ENCODE measurements at regions not wholly inside any gene's neighbourhood (a gene's known extent, or its start where the extent isn't known, plus 50 kb on each side); places are given as distances from the start of the nearest gene placed in this dataset.

DNA sequence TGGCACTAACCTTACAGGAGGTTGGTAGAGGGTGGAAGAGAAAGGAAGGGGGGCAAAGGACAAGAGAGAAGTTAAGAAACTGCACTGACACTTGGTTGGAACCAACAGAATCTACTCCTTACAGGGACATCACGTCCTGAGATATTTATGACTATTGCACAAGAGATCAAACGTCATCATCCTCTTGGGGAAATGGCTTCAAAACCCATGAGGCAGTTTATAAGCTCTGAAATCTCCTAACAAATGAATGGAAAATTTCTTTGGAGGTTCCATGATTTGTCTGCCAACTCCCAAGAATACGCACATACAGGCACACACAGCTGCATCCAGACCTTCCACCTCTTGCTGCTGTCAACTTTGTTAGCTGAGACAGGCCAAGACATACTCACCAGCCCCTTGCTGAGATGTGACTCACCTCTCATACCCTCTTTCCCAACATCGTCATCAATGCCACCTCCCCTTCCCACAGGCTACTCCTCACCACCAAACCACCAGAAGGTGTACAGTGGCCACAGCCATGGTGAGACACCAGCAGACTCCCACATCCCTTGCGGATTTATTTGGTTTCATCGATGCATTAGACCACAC, 135.5 kb downstream of the SETD4 start:
- no peaks in the 10 kb centered on the region for H3K36me3 ChIP-seq
- no peak overlapping the region for H3K27ac ChIP-seq
- peaks cover 26% of the 10 kb centered on the region for H3K4me1 ChIP-seq
- H3K27me3 ChIP-seq: no peaks in the 10 kb centered on the region
- no peaks in the 10 kb centered on the region for H3K9me3 ChIP-seq (replicated peaks)
- no peak overlapping the region for H3K4me3 ChIP-seq
- peak; percentile 62 to 70 for DNase-seq

DNA sequence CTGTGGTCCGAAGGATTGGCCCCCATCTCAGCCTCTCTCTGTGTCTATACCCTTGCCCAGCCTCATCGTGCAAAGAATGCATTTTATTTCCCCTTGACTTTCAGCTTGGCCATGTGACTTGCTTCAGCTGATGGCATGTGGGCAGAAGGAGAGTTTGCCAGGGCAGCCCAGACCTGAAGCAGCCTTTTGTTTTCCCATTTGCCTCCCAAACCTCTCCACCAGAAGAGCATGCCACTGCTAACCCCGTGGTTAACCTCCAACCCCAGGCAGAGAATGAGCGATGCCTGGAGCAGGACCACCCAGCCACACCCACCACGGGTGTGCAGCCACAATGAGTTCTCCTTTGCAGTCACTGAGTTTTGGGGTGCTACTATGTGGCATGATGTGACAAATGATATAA, 136.4 kb downstream of the SETD4 start:
- Histone ChIP-seq H3K36me3 (no peaks in the 10 kb centered on the region), H3K4me3 (no peak overlapping the region), H3K4me1 (peaks cover 26% of the 10 kb centered on the region), H3K27me3 (no peaks in the 10 kb centered on the region), H3K9me3 (replicated peaks) (no peaks in the 10 kb centered on the region), H3K27ac (no peak overlapping the region)
- DNase-seq: peak in 1 of 2 experiments; percentile 9

DNA sequence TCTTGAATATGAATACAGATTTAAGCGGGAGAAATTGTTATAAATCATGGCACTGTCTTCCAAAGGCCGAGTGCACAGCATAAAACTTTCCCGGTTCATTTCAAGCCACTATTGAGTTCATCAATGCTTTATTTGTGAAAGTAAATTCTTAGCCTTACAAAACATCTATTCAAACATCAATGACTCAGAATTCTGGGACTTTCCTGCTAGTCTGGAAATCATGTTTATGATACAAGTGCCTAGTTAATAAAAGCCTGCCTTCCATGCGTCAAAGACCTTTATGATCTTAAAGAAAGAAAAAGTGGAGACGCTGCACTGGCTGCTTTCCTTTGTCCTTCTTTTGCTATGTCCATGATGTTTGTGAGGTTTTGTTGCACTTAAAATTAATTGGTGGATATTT, 137.7 kb downstream of the SETD4 start:
- no peak for DNase-seq
- Histone ChIP-seq H3K4me1 (peaks cover 21% of the 10 kb centered on the region), H3K27ac (no peak overlapping the region), H3K36me3 (no peaks in the 10 kb centered on the region), H3K9me3 (replicated peaks) (no peaks in the 10 kb centered on the region), H3K27me3 (no peaks in the 10 kb centered on the region), H3K4me3 (no peak overlapping the region)

DNA sequence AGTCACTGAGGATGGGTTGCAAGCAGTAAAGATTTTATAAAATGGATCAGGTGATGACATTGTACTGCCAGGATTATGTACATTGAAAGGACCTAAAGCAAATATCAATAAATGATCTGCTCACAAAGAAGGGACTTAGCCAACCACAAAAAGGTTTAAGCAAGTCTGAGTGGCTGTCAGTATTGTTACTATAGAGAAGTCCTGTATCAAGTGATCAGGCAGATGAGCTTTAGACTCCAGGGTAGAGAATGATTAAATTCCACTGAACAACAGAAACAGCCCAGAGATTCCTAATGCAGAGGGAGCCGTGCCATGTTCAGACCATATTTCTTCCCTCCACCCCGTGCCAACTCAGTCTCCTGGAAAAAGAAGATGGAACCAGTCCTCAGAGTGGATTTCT, 138.9 kb downstream of the SETD4 start:
- H3K27me3 ChIP-seq: no peaks in the 10 kb centered on the region
- H3K4me1 ChIP-seq: peaks cover 12% of the 10 kb centered on the region

DNA sequence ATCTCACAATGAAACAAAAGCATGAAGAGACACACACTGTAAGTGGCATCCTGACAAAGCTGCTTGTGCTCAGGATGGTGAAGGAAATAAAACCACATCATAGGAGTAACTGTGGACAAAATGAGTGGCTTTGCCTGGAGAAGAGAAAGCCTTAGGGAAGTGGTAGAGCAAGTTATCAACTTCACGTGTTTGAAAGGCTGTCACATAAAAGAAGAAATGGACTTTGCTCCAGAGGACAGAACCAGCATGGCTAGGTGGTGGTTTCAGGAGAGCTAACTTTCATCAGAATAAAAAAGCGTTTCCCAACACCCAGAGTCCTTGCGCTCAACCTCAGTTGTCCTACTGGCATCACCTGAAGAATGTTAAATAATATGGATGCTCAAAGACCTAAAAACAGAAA, 139.9 kb downstream of the SETD4 start:
- H3K4me3 ChIP-seq: no peak overlapping the region
- H3K27ac ChIP-seq: no peak overlapping the region
- H3K27me3 ChIP-seq: no peaks in the 10 kb centered on the region
- H3K36me3 ChIP-seq: no peaks in the 10 kb centered on the region
- 0 out of 2 replicates have a peak, but pooled peaks cover 2% of the 10 kb centered on the region for H3K9me3 ChIP-seq (replicated peaks)
- peaks cover 7% of the 10 kb centered on the region; the same call in 1 of the 2 replicates for H3K4me1 ChIP-seq
- DNase-seq: no peak

More for the DNA sequence above, 138.9 kb downstream of the SETD4 start:
- no peak overlapping the region for H3K27ac ChIP-seq
- no peaks in the 10 kb centered on the region for H3K9me3 ChIP-seq (replicated peaks)
- no peak overlapping the region for H3K4me3 ChIP-seq
- no peak for DNase-seq
- no peaks in the 10 kb centered on the region for H3K36me3 ChIP-seq

DNA sequence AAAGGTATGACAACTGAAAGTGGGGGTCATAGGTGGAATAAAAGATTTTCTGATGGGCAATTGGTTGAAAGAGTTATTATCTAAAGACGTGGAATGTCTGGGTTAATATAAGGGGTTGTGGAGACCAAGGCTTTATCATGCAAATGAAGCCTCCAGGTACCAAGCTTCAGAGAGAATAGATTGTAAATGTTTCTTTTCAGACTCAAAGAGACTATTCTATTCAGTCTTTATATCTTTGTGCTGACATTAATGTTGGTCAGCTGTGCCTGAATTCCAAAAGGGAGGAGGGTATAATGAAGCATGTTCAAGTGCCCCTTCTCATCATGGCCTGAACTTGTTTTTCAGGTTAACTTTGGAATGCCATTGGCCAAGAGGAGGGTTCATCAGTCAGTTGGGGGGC, 145.3 kb downstream of the SETD4 start:
- Histone ChIP-seq H3K9me3 (replicated peaks) (0 out of 2 replicates have a peak, but pooled peaks cover 2% of the 10 kb centered on the region), H3K27me3 (no peaks in the 10 kb centered on the region), H3K4me1 (no peaks in the 10 kb centered on the region), H3K36me3 (no peaks in the 10 kb centered on the region), H3K27ac (no peak overlapping the region), H3K4me3 (no peak overlapping the region)
- no peak for DNase-seq

DNA sequence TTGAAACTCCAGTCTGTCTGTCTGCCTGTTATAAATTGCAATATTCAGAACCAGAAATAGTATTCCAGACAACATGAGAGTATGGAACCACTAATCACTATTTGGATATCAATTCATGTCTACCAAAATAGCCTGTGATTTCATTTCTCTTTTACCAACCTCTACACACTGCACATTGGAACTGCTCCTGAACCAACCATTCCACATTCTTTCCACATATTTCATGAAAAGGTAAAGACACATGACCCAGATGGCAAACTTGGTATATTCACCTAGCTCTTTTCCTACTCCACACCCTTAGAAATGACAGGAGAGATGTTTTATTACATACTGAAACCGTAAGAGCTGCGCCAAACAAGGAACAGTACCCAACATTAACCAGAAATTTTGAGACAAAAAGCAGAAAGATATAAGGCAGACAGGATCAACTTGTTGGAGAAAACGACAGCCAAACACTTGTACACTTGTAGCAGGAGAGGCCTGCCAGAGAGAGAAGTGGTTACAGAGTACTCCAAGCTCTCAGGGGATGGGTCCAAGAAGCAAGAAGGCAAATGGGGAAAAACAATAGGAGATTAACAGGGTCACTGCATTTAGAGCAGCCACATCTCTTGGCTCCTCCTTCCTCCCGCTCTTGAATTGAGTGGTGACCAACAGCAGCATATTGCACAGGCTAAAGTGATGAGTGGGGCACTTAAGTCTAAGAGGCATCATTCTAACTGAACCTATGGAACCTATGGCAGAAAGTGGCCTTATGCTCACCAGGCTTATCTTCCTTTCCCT, 148.7 kb downstream of the SETD4 start:
- Histone ChIP-seq H3K27me3 (no peaks in the 10 kb centered on the region), H3K27ac (no peak overlapping the region), H3K9me3 (replicated peaks) (0 out of 2 replicates have a peak, but pooled peaks cover 2% of the 10 kb centered on the region), H3K36me3 (no peaks in the 10 kb centered on the region), H3K4me1 (no peaks in the 10 kb centered on the region), H3K4me3 (no peak overlapping the region)
- DNase-seq: no peak

DNA sequence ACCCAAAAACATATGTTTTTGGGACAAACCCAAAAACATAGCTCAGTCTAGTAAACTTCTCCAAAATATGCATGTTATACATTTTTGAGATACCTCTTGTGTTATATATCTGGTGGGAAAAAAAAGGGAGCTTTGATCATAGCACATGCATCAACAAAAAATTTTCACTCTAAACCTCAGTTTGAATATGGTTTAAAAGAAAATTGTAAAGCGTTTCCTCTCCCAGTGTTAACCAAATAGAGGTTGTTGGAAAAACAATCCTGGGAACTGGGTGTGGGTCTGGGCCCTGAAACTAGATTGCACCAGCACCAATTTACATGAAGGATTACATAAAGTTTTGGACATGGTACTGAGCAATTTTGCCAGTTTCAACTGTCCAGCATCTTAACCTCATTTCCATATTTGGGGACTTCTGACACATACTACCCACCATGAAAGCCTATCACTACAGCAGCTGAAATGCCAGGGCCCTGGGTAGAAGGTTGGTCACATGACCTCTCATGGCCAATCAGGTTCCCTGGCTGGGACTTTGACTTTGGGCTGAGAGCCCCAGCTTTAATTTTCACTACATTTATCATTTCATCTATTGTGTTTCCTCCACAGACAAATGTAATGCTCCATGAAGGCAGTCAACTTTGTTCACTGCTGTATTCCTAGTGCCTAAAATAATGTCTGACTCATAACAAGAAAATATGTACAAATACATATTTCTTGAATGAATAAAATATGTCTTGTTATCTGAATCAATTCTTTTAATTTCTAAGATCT, 150.7 kb downstream of the SETD4 start:
- Histone ChIP-seq H3K9me3 (replicated peaks) (no peaks in the 10 kb centered on the region), H3K27me3 (no peaks in the 10 kb centered on the region), H3K4me3 (no peak overlapping the region), H3K4me1 (no peaks in the 10 kb centered on the region), H3K27ac (no peak overlapping the region), H3K36me3 (no peaks in the 10 kb centered on the region)
- no peak for DNase-seq

DNA sequence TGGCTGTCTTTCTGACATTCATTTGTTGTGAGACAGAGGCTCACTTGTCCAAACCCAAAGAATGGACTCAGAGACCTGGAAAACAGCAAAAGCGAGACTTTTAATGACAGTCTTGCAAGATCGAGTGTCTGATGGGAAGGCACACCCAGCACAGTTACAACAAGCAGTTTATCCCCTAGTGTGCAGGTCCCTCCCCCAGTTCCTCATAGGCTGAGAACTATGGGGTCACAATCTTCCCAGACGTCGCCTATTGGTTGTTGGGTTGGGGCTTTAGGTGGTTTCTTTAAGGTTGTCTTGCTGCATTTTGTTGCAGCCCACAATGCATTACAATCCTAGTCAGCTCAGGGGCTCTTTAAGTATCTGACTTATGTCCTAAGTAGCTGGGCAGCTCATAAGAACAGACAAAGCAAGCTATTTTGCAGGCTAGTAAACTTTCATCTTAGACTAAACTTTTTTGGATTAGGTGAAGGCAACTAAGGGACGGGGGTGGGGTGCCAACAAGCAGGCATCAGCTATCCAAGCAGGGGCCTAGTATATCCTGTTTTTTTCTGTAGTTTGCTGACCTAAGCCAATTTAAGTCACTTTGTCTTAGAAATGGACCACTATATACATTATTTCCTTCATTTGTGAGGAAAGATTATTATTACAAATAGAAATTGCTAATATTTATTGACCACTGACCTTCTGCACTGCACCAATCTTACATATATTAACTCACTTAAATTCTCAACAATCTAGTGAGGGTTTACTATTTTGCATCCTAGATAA, 151.8 kb downstream of the SETD4 start:
- Histone ChIP-seq H3K27ac (no peak overlapping the region), H3K4me1 (no peaks in the 10 kb centered on the region), H3K4me3 (no peak overlapping the region), H3K9me3 (replicated peaks) (no peaks in the 10 kb centered on the region), H3K27me3 (no peaks in the 10 kb centered on the region), H3K36me3 (no peaks in the 10 kb centered on the region)
- no peak for DNase-seq

DNA sequence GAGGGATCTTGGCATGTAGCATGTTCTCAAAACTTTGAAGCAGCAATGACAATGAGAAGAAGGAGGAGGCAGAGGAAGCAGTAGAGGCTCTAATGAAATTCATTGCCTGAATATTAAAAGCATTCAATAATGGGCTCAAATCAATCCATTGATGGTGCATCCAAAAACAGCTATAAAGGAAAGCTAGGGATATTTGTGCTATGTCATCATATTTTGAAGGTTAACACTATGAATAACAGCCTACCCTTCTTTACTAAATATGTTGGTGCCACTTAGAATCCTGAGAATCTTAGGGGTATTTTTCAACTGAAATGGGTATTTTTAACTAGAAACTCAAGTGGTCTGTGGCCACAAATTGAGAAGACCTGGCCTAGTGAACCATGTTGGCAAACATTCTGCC, 153.7 kb downstream of the SETD4 start:
- no peaks in the 10 kb centered on the region for H3K36me3 ChIP-seq
- no peaks in the 10 kb centered on the region for H3K27me3 ChIP-seq
- H3K4me1 ChIP-seq: no peaks in the 10 kb centered on the region
- H3K4me3 ChIP-seq: no peak overlapping the region
- DNase-seq: no peak
- H3K27ac ChIP-seq: no peak overlapping the region
- H3K9me3 ChIP-seq (replicated peaks): no peaks in the 10 kb centered on the region

DNA sequence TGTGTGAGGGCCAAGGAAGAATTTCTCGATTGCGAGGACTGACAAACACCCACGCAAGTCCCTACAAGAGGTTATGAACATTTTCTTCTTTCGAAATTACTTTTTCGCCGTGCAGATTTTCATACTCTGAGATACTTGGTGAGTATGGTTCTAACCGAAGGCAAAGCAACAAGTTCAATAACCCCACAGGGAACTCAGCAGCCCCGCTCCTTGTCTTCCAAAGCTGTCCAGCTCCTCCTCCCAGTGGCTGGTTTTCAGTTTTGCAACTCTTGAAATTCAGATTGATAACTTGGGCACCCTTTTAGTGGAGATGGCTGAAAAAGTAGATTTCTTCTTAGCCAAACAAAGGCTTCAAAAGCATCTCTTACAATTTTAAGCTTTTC, 154.4 kb downstream of the SETD4 start:
- Histone ChIP-seq H3K27ac (no peak overlapping the region), H3K36me3 (no peaks in the 10 kb centered on the region), H3K9me3 (replicated peaks) (no peaks in the 10 kb centered on the region), H3K4me3 (no peak overlapping the region), H3K4me1 (no peaks in the 10 kb centered on the region), H3K27me3 (no peaks in the 10 kb centered on the region)
- no peak for DNase-seq

DNA sequence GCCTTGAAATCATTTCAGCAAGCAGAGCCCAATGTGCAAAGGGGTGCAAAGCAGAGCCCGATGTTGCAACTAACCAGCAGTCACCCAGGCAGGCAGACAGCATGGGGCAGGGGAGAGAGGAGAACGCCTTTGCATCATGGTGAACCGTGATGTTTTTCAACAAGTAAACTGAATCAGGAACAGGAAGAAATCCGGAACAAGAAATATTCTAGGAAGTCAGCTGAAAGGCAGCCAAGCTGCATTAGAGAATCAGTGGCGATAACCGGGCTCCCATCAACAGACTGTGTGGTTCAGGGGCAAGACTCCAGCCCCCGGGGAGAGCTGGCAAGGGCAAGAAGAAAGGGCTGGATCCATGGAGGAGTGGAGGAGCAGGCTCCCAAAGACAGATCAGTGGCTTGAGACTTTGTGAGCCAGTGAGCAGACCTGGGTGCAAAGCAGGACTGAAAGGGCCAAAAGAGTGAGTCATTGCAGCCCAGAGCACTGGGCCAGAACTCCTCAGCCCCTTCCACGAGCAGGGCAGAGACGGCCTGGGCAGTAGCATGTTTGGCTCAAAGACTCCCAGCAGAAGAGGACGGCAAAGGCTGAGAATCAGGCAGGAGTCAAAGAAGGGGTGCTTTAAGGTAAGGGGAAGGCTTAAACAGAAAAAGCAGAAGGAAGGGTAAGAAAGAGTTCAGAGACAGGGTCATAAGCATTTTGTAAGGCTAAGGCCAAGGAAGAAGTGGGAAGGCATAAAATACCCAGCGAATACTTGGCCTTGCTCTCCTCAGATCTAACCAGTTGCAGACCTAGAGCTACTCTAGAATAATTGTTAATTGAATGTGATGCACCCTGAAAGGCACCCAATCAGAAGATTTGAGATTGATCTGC, 155.0 kb downstream of the SETD4 start:
- H3K4me3 ChIP-seq: no peak overlapping the region
- no peaks in the 10 kb centered on the region for H3K4me1 ChIP-seq
- no peaks in the 10 kb centered on the region for H3K9me3 ChIP-seq (replicated peaks)
- no peaks in the 10 kb centered on the region for H3K36me3 ChIP-seq
- DNase-seq: no peak
- H3K27ac ChIP-seq: no peak overlapping the region
- H3K27me3 ChIP-seq: no peaks in the 10 kb centered on the region; the same call in 1 of the 2 replicates

DNA sequence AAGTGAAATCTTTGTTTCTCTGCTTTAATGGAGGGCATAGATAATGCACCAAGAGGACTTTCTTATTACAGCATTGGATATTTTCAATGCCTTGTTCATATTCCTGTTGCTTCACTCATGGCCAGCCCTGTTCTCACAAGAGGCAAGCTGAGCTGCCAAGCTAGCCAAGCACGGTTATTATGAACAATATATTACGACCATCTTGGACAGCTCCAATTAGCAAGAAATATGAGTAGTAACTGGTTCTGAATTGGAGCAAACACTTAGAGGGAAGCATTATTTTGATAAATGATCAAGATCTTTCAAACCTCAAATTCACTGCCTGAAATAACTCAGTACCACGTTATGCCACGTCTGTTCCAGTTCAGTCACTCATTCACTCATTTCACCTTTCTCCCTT, 159.8 kb downstream of the SETD4 start:
- Histone ChIP-seq H3K36me3 (no peaks in the 10 kb centered on the region), H3K4me1 (no peaks in the 10 kb centered on the region), H3K9me3 (replicated peaks) (no peaks in the 10 kb centered on the region), H3K4me3 (no peak overlapping the region), H3K27ac (no peak overlapping the region), H3K27me3 (no peaks in the 10 kb centered on the region; the same call in 1 of the 2 replicates)
- DNase-seq: no peak

DNA sequence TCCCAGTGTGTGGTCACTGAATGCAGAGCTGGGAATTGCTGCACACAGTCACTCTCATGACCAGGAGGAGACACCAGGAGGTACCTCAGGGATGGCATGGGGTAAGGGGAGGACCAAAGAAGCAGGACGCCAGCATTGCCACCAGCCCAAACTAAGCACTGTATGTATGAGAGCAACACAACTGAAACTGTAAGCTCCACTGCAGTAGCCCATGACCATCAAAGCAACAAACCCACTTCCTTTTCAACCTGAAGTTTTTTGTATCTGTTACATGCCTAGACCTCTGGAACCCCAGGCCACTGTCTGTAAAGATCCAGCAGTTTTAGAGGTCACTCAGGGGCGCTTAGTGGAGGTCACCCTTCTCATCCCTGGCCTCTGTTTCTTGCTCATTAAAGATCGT, 164.3 kb downstream of the SETD4 start:
- H3K4me3 ChIP-seq: no peak overlapping the region
- H3K27me3 ChIP-seq: peaks cover 1% of the 10 kb centered on the region; the same call in 1 of the 2 replicates
- DNase-seq: no peak
- H3K36me3 ChIP-seq: no peaks in the 10 kb centered on the region
- H3K9me3 ChIP-seq (replicated peaks): no peaks in the 10 kb centered on the region
- H3K27ac ChIP-seq: no peak overlapping the region
- H3K4me1 ChIP-seq: no peaks in the 10 kb centered on the region

Data from SJCRH30 (cell line).